Parathyroid adenoma (tissue), 2 donors: ENCODE measurements at regions not wholly inside any gene's neighbourhood (a gene's known extent, or its start where the extent isn't known, plus 50 kb on each side); places are given as distances from the start of the nearest gene placed in this dataset.

Source experiments
- H2AFZ ChIP-seq: fragments of 300-600 bp; sonication (generic); one replicate; pipeline ENCODE4 v1.7.0; 2017; ENCODE audit warnings: antibody characterized with exemption, mild to moderate bottlenecking
- H3K27ac ChIP-seq: fragments of 300-600 bp; sonication (generic); one replicate; pipeline ENCODE4 v1.7.0; 2017
- H3K27me3 ChIP-seq: fragments of 300-600 bp; sonication (generic); one replicate; pipeline ENCODE4 v1.7.0; 2017; ENCODE audit warnings: low read length; ENCODE audit not compliant: control insufficient read depth, insufficient read depth
- H3K36me3 ChIP-seq: fragments of 300-600 bp; sonication (generic); one replicate; pipeline ENCODE4 v1.7.0; 2017; ENCODE audit warnings: low read length; ENCODE audit not compliant: control insufficient read depth, insufficient read depth
- H3K4me1 ChIP-seq: fragments of 300-600 bp; sonication (generic); one replicate; pipeline ENCODE4 v1.7.0; 2017; ENCODE audit warnings: control low read depth
- H3K4me2 ChIP-seq: fragments of 300-600 bp; sonication (generic); one replicate; pipeline ENCODE4 v1.7.0; 2017; ENCODE audit warnings: low read length
- H3K4me3 ChIP-seq: fragments of 300-600 bp; sonication (generic); one replicate; pipeline ENCODE4 v1.7.0; 2017; ENCODE audit warnings: low read depth, low read length
- H3K79me2 ChIP-seq: fragments of 300-600 bp; sonication (generic); one replicate; pipeline ENCODE4 v1.7.0; 2017; ENCODE audit warnings: control low read depth
- H3K9ac ChIP-seq: fragments of 300-600 bp; sonication (generic); one replicate; pipeline ENCODE4 v1.7.0; 2017; ENCODE audit warnings: mild to moderate bottlenecking
- H3K9me3 ChIP-seq: fragments of 300-600 bp; sonication (generic); one replicate; pipeline ENCODE4 v1.7.0; 2017; ENCODE audit warnings: low read length; ENCODE audit not compliant: control insufficient read depth
- TF ChIP-seq, protein P1 (sequence below): fragments of 300-600 bp; sonication (generic); IDR thresholded peaks from one replicate; pipeline ENCODE4 v1.7.0; 2017; ENCODE audit warnings: antibody characterized with exemption, mild to moderate bottlenecking
- donor health status: primary hyperparathyroidism.

DNA sequence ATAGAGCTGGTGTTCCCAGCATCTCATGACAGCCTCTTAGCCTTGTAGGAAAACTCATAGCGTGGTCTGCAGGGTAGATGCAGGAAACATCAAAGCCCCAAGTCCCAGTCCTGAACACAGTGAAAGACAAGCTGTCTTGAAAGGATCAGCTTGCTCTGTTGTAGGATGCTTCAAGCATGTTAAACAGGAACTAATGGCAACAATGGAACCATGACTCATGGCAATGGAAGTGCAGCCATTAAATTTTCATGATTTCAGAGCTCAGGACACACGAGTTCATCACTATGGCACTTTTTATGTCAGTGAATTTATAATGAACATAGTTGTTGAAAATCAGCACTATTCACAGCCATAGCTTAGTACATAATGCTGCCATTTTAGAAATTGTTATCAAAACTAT lies 367.7 kb downstream of the KIF16B start:
- no peaks in the 10 kb centered on the region for H3K36me3 ChIP-seq
- H3K9ac ChIP-seq: no peak overlapping the region
- TF ChIP-seq, protein P1, sequence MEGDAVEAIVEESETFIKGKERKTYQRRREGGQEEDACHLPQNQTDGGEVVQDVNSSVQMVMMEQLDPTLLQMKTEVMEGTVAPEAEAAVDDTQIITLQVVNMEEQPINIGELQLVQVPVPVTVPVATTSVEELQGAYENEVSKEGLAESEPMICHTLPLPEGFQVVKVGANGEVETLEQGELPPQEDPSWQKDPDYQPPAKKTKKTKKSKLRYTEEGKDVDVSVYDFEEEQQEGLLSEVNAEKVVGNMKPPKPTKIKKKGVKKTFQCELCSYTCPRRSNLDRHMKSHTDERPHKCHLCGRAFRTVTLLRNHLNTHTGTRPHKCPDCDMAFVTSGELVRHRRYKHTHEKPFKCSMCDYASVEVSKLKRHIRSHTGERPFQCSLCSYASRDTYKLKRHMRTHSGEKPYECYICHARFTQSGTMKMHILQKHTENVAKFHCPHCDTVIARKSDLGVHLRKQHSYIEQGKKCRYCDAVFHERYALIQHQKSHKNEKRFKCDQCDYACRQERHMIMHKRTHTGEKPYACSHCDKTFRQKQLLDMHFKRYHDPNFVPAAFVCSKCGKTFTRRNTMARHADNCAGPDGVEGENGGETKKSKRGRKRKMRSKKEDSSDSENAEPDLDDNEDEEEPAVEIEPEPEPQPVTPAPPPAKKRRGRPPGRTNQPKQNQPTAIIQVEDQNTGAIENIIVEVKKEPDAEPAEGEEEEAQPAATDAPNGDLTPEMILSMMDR: no peak
- H3K79me2 ChIP-seq: no peaks in the 10 kb centered on the region
- H3K27me3 ChIP-seq: no peaks in the 10 kb centered on the region
- no peak overlapping the region for H3K4me3 ChIP-seq
- no peaks in the 10 kb centered on the region for H3K4me1 ChIP-seq
- H2AFZ ChIP-seq: no peak overlapping the region
- H3K4me2 ChIP-seq: no peak overlapping the region
- no peaks in the 10 kb centered on the region for H3K9me3 ChIP-seq
- H3K27ac ChIP-seq: no peak overlapping the region

- Histone ChIP-seq H3K4me2 (no peak overlapping the region), H3K4me1 (no peaks in the 10 kb centered on the region), H3K27me3 (no peaks in the 10 kb centered on the region), H2AFZ (no peak overlapping the region), H3K36me3 (no peaks in the 10 kb centered on the region), H3K79me2 (no peaks in the 10 kb centered on the region), H3K9ac (no peak overlapping the region), H3K4me3 (no peak overlapping the region), H3K27ac (no peak overlapping the region), H3K9me3 (no peaks in the 10 kb centered on the region)
- TF ChIP-seq, protein P1: no peak
These were observed 370.2 kb downstream of the KIF16B start for GRCh38 chr20:16203096-16203495.

GRCh38 chr20:16201191-16201590 lies 372.1 kb downstream of the KIF16B start:
- Histone ChIP-seq H3K4me1 (no peaks in the 10 kb centered on the region), H3K9ac (no peak overlapping the region), H3K79me2 (no peaks in the 10 kb centered on the region), H2AFZ (no peak overlapping the region), H3K9me3 (no peaks in the 10 kb centered on the region), H3K27me3 (no peaks in the 10 kb centered on the region), H3K27ac (no peak overlapping the region), H3K4me2 (no peak overlapping the region), H3K4me3 (no peak overlapping the region), H3K36me3 (no peaks in the 10 kb centered on the region)
- TF ChIP-seq, protein P1: no peak

GRCh38 chr20:16197696-16198095 lies 375.6 kb downstream of the KIF16B start:
- no peaks in the 10 kb centered on the region for H3K9me3 ChIP-seq

GRCh38 chr20:16195671-16196070 lies 377.6 kb downstream of the KIF16B start:
- Histone ChIP-seq H3K4me3 (no peak overlapping the region), H3K4me2 (no peak overlapping the region), H3K36me3 (no peaks in the 10 kb centered on the region), H3K4me1 (no peaks in the 10 kb centered on the region), H3K27me3 (no peaks in the 10 kb centered on the region), H2AFZ (no peak overlapping the region), H3K79me2 (no peaks in the 10 kb centered on the region), H3K9me3 (no peaks in the 10 kb centered on the region), H3K27ac (no peak overlapping the region), H3K9ac (no peak overlapping the region)
- TF ChIP-seq, protein P1: no peak

More at GRCh38 chr20:16197696-16198095, 375.6 kb downstream of the KIF16B start:
- no peaks in the 10 kb centered on the region for H3K4me1 ChIP-seq
- no peak overlapping the region for H3K27ac ChIP-seq
- TF ChIP-seq, protein P1: no peak
- no peak overlapping the region for H3K4me2 ChIP-seq
- no peak overlapping the region for H3K9ac ChIP-seq
- no peak overlapping the region for H3K4me3 ChIP-seq
- no peaks in the 10 kb centered on the region for H3K36me3 ChIP-seq
- H3K27me3 ChIP-seq: no peaks in the 10 kb centered on the region
- H3K79me2 ChIP-seq: no peaks in the 10 kb centered on the region
- no peak overlapping the region for H2AFZ ChIP-seq
